ENCODE measurements at regions not wholly inside any gene's neighbourhood (a gene's known extent, or its start where the extent isn't known, plus 50 kb on each side); places are given as distances from the start of the nearest gene placed in this dataset.
"Not testable (repeated sequence)": the region's sequence is repeated elsewhere in the genome, so short reads cannot be mapped to it uniquely, and the experiment has no call there.

DNA sequence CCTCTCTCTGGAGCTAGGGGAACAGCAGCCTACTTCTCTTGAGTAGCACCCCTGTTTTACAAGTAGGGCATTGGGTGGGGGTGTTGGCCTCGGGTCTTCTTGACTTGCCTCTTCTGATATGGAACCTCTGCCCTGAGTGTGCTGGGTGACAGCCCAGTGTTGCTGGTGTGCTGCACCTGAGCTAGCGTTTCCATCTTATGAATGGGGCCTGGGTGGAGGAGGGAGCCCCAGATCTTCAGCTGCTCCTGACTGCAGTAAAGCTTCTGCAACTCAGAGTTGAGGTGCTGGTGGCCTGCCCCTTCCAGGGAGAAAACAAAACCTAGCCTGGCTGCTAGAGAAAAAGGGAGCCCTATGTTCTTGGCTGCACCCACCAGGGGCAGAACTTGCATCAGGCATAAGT is 202.5 kb upstream of the SHH start:
- no peak for DNase-seq (ENCODE audit: low spot score)

DNA sequence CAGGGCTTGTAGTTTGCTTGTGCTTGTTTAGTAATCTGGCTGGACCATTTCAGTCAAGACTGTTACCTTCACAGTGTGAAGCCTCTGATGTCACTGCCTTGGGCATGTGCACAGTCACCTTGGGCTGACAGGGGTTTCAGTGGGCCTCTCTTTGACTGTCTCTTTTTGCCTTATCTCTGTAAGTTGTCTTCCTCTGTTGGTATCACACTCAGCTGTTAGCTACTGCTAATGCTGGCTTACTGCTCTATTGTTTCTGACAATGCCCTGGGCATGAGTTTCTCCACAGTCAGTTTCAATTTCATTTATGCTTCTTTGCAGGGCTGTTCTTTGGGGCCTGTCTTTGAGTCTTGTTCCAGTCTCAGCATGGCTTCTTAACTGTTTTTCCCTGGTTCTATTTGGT is 201.9 kb upstream of the SHH start:
- DNase-seq (ENCODE audit: low spot score), result no peak

DNA sequence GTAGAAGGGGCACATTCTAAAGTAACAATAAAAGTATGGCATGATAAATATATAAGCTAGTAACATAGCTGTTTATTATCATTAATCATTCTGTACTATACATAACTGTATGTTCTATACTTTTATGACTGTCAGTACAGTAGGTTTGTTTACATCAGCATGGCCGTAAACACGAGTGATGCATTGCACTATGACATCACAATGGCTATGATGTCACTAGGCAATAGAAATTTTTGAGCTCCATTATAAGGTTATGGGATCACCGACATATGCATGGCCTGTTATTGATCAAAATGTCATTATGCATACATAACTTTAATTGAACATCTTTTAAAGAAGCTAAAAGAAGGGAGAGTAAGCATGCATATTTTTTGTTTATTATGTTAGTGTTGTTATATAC is 200.1 kb upstream of the SHH start:
- no peak for DNase-seq (ENCODE audit: low spot score)

DNA sequence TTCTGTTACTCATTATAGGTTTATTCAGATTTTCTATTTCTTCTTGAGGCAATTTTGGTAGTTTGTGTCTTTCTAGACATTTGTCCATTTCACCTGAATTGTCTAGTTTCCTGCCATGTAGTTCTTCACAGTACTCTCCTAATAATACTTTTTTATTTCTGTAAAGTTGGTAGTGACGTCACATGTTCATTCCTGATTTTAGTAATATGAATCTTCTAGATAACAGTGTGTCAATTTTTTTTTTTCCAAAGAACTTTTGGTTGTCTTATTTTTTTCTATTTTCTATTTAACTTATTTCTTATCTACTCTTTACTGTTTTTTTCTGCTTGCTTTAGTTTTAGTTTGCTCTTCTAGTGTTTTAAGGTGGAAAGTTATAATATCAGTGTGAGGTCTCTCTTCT is 197.3 kb upstream of the SHH start:
- no peak for DNase-seq (ENCODE audit: low spot score)

DNA sequence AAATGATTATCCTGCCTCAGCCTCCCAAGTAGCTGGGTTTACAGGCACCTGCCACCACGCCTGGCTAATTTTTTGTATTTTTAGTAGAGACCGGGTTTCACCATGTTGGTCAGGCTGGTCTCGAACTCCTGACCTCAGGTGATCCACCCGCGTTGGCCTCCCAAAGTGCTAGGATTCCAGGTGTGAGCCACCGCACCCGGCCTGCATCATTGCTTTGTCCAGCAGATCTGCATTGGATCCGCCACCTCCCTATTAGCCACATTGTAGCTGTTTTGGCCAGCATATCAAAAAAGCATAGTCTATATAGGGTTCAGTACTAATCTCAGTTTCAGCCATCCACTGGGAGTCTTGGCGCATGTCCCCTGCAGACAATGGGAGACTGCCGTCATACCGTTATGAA is 194.6 kb upstream of the SHH start:
- DNase-seq (ENCODE audit: low spot score), result not testable (repeated sequence)

DNA sequence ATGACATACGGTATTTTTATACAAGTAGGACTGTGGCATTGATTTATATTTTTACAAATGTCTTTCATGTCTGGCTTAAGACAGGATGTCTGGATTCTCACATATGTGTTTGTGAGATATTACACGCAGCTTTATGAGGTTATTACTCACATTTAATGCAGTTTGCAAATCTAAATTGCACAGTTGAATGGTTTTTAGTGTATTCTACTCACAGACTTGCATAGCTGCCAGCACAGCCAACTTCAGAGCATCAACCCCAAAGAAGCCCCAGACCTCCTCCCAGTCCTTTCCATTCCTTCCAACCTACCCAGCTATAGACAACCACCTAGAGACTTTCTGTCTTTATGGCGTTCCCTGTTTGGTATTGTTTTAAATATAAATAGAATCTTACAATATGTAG is 193.8 kb upstream of the SHH start:
- DNase-seq (ENCODE audit: low spot score), result no peak

DNA sequence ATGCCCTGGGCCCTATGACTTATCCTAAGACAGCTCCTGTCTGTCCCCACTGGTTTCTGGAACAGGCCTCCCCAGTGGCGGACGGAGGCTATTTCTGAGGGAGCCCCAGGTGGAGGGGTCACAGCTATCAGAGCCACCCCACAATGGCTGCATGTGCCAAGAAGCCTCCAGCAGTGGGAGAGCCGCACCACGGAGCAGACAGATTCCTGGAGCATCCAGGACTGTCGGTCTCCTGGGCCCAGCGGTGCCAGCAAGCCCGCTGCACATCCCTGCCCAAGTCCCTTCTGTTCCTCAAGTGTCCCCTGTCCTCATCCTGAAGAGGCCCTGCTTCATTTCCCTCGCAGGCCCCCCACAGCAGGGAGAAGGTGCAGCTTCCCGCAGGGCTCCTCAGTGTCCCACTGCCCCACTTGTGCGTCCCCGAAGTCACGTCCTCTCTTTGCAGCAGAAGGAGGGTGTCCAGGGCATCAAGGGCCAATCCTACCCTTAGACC is 193.0 kb upstream of the SHH start:
- no peak for DNase-seq (ENCODE audit: low spot score)

DNA sequence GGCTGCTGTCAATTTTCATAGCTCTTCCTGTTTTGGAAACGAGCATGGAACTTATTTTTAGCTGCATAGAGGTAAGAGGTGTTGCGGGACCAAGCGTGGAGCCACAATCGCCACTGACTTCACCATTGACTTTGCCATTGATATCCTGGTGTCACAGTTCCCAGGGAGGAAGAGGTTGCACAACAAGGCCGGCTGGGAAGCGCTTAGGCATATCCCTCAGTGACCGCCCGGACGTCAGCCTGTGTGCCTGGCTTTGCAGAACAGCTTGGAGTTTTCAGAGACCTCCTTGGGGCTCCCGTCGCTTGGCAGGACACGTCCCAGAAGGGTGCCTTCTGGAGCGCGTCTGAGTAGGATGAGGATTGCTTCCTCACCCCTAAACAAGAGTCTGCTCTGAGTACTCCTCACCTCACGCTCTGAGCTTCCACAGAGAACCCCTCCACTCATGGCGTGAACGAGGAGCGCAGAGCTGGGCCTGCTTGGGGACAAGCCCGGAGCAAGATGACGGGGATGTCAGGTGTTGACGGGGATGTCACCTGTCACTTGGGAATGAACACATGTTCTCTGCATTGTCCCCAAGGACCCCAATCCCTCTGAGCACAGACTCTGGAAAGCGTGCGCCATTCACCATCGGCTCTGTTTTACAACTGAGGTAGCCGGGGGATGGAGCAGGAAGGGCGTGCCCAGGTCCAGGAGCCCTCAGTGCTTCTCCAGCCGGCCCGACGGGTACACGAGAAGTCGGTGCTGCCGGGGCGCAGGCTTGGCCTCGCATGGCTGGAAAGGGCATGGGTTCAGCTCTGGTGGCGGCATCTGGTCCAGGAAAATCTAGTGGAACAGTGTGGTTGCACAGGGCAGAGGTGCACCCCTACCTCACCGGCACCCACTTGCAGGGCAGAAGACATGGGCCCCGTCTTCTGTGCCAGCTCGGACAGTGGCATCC is 192.3 kb upstream of the SHH start:
- DNase-seq (ENCODE audit: low spot score), result no peak

DNA sequence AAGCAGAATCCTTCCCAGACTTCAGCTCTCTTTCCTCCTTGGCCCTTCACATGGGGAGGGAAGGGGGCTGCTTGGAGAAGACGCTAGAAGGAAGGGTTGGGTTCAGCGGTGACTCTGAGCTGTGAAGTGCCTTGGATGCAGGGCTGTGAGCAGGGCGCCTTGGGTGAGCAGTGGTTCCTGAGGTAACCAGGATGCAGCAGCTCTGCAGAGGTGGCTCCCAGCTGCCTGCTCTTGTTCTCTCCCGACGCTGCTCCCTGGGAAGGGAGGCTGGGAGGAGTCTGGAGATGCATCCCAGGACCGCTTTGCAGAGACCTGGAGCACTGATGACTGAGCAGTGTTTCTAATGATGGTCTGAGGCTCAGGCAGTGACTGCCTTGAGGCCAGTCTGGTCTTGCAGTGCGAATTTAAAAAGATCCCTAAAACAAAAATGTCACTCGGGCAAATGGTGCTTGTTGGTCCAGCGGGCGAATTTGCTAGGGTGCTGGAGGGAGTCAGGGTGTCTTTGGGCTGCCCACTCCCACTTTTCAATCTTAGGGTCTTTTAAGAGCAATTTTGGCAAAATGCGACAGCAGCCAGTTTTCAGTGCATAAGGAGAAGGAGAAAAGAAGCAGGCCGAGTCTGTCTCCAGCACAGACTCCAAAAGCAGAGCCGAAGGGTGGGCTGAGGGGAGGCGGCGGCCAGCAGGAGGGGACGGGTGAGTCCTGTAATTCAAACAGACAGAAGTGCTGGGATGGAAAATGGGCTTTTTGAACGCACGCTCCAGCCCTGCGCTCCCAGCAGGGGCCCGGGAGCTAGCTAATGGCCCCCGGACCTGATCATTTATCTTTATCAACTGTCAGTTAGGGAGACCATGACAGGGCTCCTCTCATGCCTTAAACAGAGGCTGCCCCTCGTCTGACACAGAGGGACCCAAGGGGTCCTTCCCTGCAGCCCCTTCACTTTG is 191.2 kb upstream of the SHH start:
- no peak for DNase-seq (ENCODE audit: low spot score)

DNA sequence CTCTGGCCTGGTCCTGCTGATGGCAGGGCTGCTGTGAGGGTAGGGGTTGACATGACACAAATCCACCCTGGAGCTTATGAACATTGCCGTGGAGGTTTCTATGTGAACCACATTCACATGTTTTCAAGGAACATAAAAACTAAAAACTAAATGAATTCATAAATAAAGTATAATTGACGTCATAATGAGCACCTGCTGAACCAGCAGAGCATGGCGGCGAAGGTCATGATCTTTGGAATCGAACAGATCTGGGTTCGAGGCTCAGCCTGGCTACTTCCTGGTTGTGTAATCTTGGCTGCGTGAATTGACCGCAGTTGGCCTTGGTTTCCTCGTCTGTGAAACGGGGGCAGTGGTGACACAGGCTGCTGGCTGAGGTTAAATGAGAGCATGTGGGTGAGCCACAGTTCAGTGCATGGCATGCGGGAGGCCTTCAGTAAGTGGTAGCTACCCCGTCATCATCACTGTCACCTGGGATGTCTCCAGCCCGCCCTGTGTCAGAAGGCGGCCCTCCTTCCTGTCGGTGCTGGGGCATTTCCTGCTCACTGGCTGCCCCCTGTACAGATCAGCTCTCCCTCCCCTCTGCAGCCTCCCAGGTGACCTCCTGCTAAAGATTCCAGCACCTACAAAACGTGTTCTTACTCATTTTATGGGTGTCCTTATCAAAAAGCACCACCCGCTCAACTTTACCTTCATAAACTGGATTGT is 190.3 kb upstream of the SHH start:
- DNase-seq (ENCODE audit: low spot score), result no peak

DNA sequence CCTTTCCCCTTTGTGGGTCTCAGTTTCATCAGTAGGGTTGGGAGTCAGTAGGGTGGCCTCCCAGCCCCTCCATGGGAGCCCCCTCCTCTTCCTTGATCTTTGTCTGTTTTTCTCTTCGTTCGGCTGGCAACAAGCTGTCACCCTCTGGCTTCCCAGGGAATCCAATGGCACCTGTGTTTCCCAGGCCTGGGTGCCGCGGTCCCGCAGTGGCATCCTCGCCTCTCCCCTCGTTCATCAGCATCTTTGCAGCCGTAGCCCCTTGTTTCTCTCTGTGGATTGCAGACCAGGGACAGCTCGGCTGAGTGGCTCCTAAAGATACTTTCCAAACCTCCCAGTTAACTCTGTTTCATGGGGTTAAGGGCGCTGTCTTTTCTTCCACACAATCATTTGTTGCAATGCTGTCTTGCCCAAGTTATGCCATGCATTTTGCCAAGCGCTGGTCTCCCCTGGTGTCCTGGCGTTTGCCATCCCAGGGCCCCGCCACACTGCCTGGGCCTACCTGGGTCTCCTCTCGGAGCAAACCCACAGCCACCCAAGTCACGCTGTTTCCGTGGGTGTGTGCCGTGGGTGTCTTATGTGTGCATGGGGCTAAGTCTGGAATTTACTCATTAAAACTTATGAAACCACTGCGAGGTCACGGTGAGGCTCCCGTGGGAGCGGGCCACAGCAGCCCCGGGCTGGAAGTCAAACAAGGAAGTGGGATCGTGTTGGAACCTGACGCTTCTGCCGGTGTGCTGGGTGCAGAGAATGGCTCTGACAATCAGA is 189.4 kb upstream of the SHH start:
- DNase-seq (ENCODE audit: low spot score), result no peak

DNA sequence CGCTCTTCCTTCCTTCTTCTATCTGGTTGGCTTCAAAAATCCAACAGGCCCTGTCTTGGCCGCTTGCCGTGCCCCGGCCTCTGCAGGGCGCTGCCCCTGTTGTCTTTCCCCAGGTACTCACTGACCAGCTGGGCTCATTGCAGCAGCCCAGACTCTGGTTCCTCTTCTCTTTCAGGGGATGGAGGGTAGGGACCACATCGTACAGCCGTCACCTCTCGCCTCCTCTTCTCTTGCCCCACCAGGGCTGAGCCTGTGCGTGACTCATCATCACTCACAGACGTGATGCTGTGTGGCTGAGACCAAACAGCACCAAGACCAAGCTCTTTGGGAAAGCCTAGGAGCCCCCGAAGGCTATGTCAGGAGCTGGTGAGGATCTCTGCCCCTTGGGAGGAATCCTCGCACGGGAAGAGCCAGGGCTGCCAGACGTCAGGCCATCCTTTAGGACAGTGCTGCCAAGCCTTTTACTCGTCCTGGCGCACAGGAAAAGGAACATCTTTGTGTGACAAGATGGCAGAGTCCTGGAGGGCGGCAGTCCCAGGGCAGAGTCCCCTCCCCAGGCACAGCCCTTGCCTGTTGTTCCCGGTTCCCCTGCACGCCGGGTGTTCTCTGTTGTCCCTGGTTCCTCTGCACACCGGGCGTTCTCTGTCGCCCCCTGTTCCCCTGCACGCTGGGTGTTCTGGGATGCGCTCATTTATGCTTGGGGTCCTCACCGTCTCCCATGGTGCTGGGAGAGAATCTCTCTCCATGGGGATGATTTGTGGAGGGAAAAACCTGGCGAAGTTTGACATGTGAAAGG is 188.5 kb upstream of the SHH start:
- DNase-seq (ENCODE audit: low spot score), result no peak

DNA sequence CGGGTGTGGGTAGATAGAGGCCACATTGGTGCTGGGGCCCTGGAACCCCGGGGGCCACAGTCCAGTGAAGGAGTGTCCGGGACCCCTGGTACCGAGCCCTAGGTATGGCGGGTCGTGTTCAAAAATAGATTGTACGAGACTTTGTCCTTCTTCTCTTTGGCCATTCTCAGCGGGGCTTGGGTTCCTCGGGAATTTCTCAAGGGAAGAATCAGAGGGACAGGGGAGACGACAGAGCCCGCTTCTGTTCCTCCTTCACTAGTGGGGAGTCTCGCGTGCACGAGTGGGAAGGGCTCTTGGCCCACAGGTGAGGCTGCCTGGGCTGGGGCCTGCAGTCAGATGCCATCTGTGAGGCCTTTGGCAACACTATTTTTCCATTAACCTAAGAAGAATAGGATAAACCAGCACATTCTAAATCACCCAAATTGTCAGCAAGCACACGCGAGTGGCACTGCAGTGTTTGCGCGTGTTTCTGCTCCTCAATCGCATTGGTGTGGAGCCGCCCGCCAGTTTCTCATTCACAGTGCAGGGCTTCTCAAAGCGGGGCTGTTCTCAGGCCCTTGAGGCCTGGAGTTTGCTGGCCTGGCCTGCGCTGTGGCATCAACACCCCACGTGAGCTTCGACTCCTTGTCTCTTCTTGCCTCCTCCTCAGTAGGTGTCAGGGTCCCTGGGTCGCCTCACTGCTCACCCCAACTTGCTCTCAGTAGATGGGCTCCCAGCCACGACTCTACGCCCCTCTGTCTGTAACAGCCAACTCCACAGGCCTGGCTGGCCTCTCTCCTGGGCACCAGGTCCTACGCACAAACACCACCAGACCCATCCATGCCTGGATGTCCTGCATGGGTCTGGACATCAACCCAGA is 187.6 kb upstream of the SHH start:
- no peak for DNase-seq (ENCODE audit: low spot score)

DNA sequence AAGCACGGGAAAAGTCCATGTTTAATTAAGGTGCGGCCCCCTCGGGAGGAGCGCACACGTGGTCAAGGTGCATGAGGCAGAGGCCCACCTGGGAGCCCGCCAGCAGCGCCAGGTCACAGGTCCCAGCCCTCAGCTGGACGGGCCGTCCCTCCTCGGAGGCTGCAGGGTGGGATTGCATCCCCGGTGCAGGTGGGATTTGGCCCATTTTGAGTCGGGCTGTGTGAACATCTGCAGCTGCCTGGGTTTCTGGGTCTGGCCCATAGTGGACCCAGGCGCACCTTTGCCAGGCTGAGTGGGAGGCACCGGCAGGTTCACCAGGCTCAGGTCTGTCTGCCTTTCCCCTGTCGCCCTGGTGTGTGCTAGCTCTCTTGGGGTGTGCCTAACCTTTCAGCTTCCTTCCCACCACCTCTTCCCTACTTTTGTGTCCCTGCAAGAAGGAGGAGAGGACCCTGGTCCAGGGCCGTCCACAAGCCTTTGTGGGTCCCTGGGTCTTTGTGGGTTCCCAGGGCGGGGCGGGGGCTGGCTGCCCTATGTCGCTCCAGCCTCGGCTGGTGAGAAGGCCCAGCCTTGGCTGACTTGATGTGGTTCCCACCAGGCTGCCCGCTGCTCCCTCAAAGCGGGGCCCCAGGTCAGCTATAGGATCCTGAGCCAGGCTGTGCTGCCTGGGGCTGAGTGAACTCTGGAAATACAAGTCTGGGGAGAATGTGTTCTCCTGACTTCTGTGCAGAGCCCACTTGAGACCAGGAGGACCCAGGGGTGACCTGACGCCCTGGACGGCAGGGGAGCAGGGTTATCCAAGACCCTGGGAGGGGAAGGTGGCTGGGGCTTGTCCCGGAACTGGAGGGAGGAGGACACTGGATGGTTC is 186.7 kb upstream of the SHH start:
- no peak for DNase-seq (ENCODE audit: low spot score)

DNA sequence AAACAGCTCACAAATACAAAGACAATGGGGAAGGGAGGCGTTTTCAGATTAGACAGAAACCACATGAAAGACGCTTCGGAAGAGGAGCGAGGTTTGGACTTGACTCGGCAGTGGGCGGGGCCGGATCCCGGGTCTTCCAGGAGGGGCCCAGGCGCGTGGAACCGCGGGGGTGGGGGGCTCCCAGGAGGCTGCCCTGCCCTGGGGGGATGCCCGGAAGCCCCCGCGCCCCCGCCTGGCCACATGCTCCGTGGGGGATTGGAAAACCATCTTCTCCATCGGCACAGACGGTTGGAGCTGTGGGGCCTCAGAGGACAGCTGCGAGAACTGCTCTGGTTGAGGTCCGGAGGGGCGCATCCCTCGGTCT is 186.0 kb upstream of the SHH start:
- DNase-seq (ENCODE audit: low spot score), result no peak

DNA sequence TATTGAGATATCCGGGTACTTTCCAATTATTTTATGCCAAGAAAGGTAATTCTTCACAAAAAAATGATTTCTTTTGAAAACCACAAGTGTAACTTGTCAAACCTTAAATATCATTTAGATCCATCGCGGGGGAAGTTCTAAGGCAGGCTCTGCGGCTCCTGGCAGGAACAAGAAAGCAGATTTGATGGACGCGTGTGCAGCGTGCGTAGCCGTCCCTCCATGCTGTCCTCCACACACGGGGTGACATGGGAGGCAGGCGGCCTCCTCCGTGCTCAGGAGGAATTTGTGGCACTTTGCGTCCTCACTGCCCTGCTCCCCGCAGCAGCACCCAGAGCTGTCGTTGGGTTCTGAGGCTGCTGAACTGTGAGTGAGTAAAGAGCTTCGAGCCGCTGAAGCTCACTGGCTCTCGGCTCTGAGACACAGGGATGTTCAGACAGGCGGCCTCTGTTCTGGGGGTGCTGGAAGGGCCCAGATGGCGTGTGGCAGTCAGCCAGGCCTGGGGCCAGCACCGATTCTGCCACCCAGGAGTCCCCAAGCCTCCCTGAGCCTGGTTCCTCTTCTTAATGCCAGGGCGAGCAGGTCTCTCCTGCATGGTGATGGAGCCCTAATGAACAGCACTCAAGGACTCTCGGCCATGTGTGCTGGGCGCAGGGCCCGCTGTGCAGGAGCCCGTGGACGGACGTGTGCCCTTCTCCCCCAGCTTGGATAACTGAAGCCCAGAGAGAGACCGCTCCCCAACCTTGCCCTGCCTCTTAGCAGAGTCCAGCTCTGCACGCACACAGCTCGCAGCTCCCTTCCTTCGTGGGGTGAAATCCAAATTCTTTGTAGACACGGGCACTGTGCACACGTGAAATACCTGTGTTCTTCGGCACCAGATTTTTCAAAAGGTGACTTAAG is 185.4 kb upstream of the SHH start:
- DNase-seq (ENCODE audit: low spot score), result no peak

DNA sequence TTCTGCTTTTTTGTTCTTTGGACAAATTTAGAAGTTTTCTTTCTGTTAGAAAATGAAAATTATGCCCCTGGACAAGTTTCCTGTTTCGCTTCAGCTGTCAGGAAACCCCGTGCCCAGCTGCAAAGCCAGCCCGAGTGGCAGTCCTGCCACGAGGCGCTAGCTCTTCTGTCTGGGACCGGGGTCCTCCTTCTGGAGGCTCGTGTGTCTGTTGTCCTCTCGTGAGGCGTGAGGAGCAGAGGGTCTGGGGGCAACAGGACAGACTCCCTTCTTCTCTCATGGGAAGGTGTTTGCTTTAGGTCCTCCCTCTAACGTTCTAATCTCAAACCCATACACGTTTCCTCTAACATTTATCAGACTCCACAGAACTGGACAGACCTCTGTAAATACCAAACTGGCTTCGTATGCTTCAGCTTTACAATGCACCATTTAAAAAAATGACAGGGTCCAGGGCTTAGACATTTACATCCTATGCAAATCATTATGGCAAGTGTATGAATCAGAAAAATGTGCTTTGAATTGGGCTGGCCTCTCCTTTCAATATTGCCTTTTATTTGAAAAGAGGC is 184.5 kb upstream of the SHH start:
- DNase-seq (ENCODE audit: low spot score), result peak; percentile 13

Measured in NAMALWA (cell line).